ENCODE measurements at regions not wholly inside any gene's neighbourhood (a gene's known extent, or its start where the extent isn't known, plus 50 kb on each side); places are given as distances from the start of the nearest gene placed in this dataset.

GRCh38 chr4:111556851-111557250 lies 588.4 kb upstream of the FAM241A start:
- H2AFZ ChIP-seq (ENCODE audit: low read depth, low read length): no peak overlapping the region
- H3K4me3 ChIP-seq (ENCODE audit: low read length): no peak overlapping the region
- no peaks in the 10 kb centered on the region for H3K9me3 ChIP-seq (ENCODE audit: low read length)
- no peak overlapping the region for H3K9ac ChIP-seq (ENCODE audit: low read length)
- no peaks in the 10 kb centered on the region for H3K9me2 ChIP-seq (ENCODE audit: insufficient read depth, low read length)
- H3K4me2 ChIP-seq (ENCODE audit: low read length): no peak overlapping the region
- H3K79me2 ChIP-seq (replicated peaks; ENCODE audit: insufficient read depth, low read length): no peaks in the 10 kb centered on the region
- no peaks in the 10 kb centered on the region for H3K36me3 ChIP-seq (ENCODE audit: insufficient read depth, low read length)
- H3K27ac ChIP-seq (ENCODE audit: low read length): no peak overlapping the region
- TF ChIP-seq EZH2 (IDR thresholded peaks at IDR 0.05; ENCODE audit: borderline replicate concordance, insufficient read depth, low read length, poor library complexity, severe bottlenecking): no peak
- no peak for TF ChIP-seq SMC3 (conservative IDR thresholded peaks at IDR 0.05; ENCODE audit: poor library complexity)
- no peak for TF ChIP-seq TAF1 (IDR thresholded peaks at IDR 0.05; ENCODE audit: low read depth)
- TF ChIP-seq, protein P1, sequence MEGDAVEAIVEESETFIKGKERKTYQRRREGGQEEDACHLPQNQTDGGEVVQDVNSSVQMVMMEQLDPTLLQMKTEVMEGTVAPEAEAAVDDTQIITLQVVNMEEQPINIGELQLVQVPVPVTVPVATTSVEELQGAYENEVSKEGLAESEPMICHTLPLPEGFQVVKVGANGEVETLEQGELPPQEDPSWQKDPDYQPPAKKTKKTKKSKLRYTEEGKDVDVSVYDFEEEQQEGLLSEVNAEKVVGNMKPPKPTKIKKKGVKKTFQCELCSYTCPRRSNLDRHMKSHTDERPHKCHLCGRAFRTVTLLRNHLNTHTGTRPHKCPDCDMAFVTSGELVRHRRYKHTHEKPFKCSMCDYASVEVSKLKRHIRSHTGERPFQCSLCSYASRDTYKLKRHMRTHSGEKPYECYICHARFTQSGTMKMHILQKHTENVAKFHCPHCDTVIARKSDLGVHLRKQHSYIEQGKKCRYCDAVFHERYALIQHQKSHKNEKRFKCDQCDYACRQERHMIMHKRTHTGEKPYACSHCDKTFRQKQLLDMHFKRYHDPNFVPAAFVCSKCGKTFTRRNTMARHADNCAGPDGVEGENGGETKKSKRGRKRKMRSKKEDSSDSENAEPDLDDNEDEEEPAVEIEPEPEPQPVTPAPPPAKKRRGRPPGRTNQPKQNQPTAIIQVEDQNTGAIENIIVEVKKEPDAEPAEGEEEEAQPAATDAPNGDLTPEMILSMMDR (IDR thresholded peaks at IDR 0.05; ENCODE audit: poor library complexity, severe bottlenecking): no peak
- TF ChIP-seq, protein P2, sequence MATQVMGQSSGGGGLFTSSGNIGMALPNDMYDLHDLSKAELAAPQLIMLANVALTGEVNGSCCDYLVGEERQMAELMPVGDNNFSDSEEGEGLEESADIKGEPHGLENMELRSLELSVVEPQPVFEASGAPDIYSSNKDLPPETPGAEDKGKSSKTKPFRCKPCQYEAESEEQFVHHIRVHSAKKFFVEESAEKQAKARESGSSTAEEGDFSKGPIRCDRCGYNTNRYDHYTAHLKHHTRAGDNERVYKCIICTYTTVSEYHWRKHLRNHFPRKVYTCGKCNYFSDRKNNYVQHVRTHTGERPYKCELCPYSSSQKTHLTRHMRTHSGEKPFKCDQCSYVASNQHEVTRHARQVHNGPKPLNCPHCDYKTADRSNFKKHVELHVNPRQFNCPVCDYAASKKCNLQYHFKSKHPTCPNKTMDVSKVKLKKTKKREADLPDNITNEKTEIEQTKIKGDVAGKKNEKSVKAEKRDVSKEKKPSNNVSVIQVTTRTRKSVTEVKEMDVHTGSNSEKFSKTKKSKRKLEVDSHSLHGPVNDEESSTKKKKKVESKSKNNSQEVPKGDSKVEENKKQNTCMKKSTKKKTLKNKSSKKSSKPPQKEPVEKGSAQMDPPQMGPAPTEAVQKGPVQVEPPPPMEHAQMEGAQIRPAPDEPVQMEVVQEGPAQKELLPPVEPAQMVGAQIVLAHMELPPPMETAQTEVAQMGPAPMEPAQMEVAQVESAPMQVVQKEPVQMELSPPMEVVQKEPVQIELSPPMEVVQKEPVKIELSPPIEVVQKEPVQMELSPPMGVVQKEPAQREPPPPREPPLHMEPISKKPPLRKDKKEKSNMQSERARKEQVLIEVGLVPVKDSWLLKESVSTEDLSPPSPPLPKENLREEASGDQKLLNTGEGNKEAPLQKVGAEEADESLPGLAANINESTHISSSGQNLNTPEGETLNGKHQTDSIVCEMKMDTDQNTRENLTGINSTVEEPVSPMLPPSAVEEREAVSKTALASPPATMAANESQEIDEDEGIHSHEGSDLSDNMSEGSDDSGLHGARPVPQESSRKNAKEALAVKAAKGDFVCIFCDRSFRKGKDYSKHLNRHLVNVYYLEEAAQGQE (IDR thresholded peaks at IDR 0.05; ENCODE audit: borderline replicate concordance): no peak
- no peak for TF ChIP-seq RAD21 (conservative IDR thresholded peaks at IDR 0.05)
- TF ChIP-seq MXI1 (conservative IDR thresholded peaks at IDR 0.05; ENCODE audit: poor library complexity, severe bottlenecking): no peak
- TF ChIP-seq EP300 (conservative IDR thresholded peaks at IDR 0.05; ENCODE audit: poor library complexity, severe bottlenecking): no peak
- TF ChIP-seq POLR2AphosphoS5 (IDR thresholded peaks at IDR 0.05): no peak
- H4K20me1 ChIP-seq (ENCODE audit: insufficient read depth): no peaks in the 10 kb centered on the region
- H3F3A ChIP-seq (ENCODE audit: insufficient read depth, low read length, poor library complexity, severe bottlenecking): no peaks in the 10 kb centered on the region
- no peaks in the 10 kb centered on the region for H3K27me3 ChIP-seq (ENCODE audit: insufficient read depth, low read depth, low read length)

DNA sequence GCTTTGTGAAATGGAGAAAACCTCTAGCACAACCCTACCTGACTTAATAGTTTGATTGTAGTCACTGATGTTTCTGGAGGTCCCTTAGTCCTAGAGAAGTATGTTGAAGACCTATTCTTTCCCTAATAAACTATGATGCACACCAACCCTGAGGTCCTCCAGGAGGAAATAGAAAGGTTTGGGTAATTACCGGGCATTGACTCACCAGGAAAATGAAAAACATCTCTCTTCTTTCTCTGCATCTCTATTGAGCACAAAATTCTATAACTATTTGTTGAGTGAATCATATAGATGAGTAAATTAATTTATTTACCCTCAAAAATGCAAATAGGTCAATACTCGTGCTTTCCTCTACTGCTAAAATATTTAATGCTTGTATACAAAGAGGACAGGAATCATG lies 582.4 kb upstream of the FAM241A start:
- Histone ChIP-seq H3K4me2 (ENCODE audit: low read length) (no peak overlapping the region), H4K20me1 (ENCODE audit: insufficient read depth) (no peaks in the 10 kb centered on the region)
- TF ChIP-seq, protein P2 (IDR thresholded peaks at IDR 0.05; ENCODE audit: borderline replicate concordance): no peak
- no peak for TF ChIP-seq MXI1 (conservative IDR thresholded peaks at IDR 0.05; ENCODE audit: poor library complexity, severe bottlenecking)
- no peak for TF ChIP-seq POLR2AphosphoS5 (IDR thresholded peaks at IDR 0.05)
- no peak for TF ChIP-seq EZH2 (IDR thresholded peaks at IDR 0.05; ENCODE audit: borderline replicate concordance, insufficient read depth, low read length, poor library complexity, severe bottlenecking)
- TF ChIP-seq RAD21 (conservative IDR thresholded peaks at IDR 0.05): no peak
- no peak for TF ChIP-seq SMC3 (conservative IDR thresholded peaks at IDR 0.05; ENCODE audit: poor library complexity)
- TF ChIP-seq, protein P1 (IDR thresholded peaks at IDR 0.05; ENCODE audit: poor library complexity, severe bottlenecking): no peak
- no peak for TF ChIP-seq TAF1 (IDR thresholded peaks at IDR 0.05; ENCODE audit: low read depth)
- TF ChIP-seq EP300 (conservative IDR thresholded peaks at IDR 0.05; ENCODE audit: poor library complexity, severe bottlenecking): no peak

More for the DNA sequence above, 582.4 kb upstream of the FAM241A start:
- Histone ChIP-seq H3K4me3 (ENCODE audit: low read length) (no peak overlapping the region), H3K9ac (ENCODE audit: low read length) (no peak overlapping the region), H3K27me3 (ENCODE audit: insufficient read depth, low read depth, low read length) (no peaks in the 10 kb centered on the region), H3K27ac (ENCODE audit: low read length) (no peak overlapping the region), H2AFZ (ENCODE audit: low read depth, low read length) (no peak overlapping the region), H3K9me2 (ENCODE audit: insufficient read depth, low read length) (no peaks in the 10 kb centered on the region), H3K9me3 (ENCODE audit: low read length) (no peaks in the 10 kb centered on the region), H3K36me3 (ENCODE audit: insufficient read depth, low read length) (no peaks in the 10 kb centered on the region), H3F3A (ENCODE audit: insufficient read depth, low read length, poor library complexity, severe bottlenecking) (no peaks in the 10 kb centered on the region), H3K79me2 (replicated peaks; ENCODE audit: insufficient read depth, low read length) (no peaks in the 10 kb centered on the region)
